K562 (cell line): ENCODE measurements at regions not wholly inside any gene's neighbourhood (a gene's known extent, or its start where the extent isn't known, plus 50 kb on each side); places are given as distances from the start of the nearest gene placed in this dataset.

Experiments used
- ATAC-seq: fragments of 200-7000 bp; cut with Tn5 transposase; 3 replicates; pipeline ENCODE4 v1.9.1; 2020; ENCODE audit warnings: moderate library complexity
- BruUV-seq: library from RNA; stranded (reverse); fragments of 400-500 nt; replicated peaks from 2 replicates; lab custom pipeline; 2021; lab: Mats Ljungman, UMichigan
- CTCF ChIA-PET: fragments of 300-600 bp; formaldehyde crosslinking; extraction: SDS; loops from one replicate; lab custom pipeline; 2021; ENCODE audit warnings: low intra/inter-chr PET ratio; lab: Yijun Ruan, JAX
- POLR2A ChIA-PET: fragments of 300-600, 350-650 bp; sonication (Branson Sonifier 250); formaldehyde crosslinking; extraction: SDS; loops from one replicate; lab custom pipeline; 2021; ENCODE audit warnings: antibody characterized with exemption, inconsistent platforms; lab: Yijun Ruan, JAX
- DNase-seq, 4 experiments: peaks; one replicate each; pipeline versions ENCODE4 v3.0.0 to v3.0.0-alpha.2; 2011 to 2018; ENCODE audit warnings: low spot score in 3 of 4, mixed read lengths in 3 of 4; ENCODE audit errors: extremely low read depth in 1 of 4
- FAIRE-seq: peaks from 2 replicates; lab custom pipeline; 2011; peaks lifted over from hg19 to GRCh38; lab: Jason Lieb, UNC
- H2AFZ ChIP-seq: 2 replicates; pipeline ENCODE4 v1.6.0; 2011; ENCODE audit warnings: low read depth, low read length, control low read depth, inconsistent platforms
- H3K27ac ChIP-seq: fragments of 200-600 bp; 3 replicates; pipeline ENCODE4 v1.8.0; 2011; ENCODE audit warnings: low read depth, mild to moderate bottlenecking, control low read depth, inconsistent platforms, low read length, moderate library complexity, mixed read lengths; ENCODE audit errors: extremely low read depth
- H3K27me3 ChIP-seq, 2 experiments: fragments of 300-600 bp in 1 of 2; 2 replicates in 1 of 2; 3 replicates in 1 of 2; pipeline versions ENCODE4 v1.6.0 to v1.8.0; 2011; ENCODE audit warnings: inconsistent platforms in 2 of 2, low read length in 2 of 2, mild to moderate bottlenecking in 1 of 2, mixed read lengths in 1 of 2, moderate library complexity in 1 of 2; ENCODE audit not compliant: control insufficient read depth in 2 of 2, insufficient read depth in 2 of 2
- H3K36me3 ChIP-seq: fragments of 300-600 bp; 3 replicates; pipeline ENCODE4 v1.8.0; 2011; ENCODE audit warnings: mild to moderate bottlenecking, low read length, inconsistent platforms; ENCODE audit not compliant: control insufficient read depth, insufficient read depth
- H3K4me1 ChIP-seq, 2 experiments: fragments of 200-600 bp in 1 of 2; replicated peaks in 1 of 2; 2 replicates in 1 of 2; 3 replicates in 1 of 2; pipeline versions ENCODE4 v1.5.1 to v1.8.0; 2011; ENCODE audit warnings: inconsistent platforms in 2 of 2, low read length in 2 of 2, mild to moderate bottlenecking in 1 of 2, mixed read lengths in 1 of 2, moderate library complexity in 1 of 2; ENCODE audit not compliant: control insufficient read depth in 2 of 2, insufficient read depth in 2 of 2
- H3K4me2 ChIP-seq: 2 replicates; pipeline ENCODE4 v1.6.1; 2011; ENCODE audit warnings: low read length, control low read depth, inconsistent platforms, mixed read lengths; ENCODE audit not compliant: insufficient read depth
- H3K4me3 ChIP-seq: fragments of 200-600 bp; sonication (generic), shearing (Covaris generic); 2 replicates; pipeline ENCODE4 v1.5.1; 2016; ENCODE audit warnings: control low read depth, inconsistent platforms
- H3K79me2 ChIP-seq: fragments of 200-600 bp; 3 replicates; pipeline ENCODE4 v1.8.0; 2011; ENCODE audit warnings: low read length, inconsistent platforms; ENCODE audit not compliant: control insufficient read depth, insufficient read depth
- H3K9ac ChIP-seq, 2 experiments: 2 replicates each; pipeline versions ENCODE4 v1.6.0 to v1.6.1; 2011; ENCODE audit warnings: low read depth in 2 of 2, low read length in 2 of 2, control low read depth in 1 of 2, inconsistent platforms in 1 of 2, mild to moderate bottlenecking in 1 of 2, mixed read lengths in 1 of 2; ENCODE audit not compliant: insufficient read depth in 1 of 2
- H3K9me1 ChIP-seq: one replicate; pipeline ENCODE4 v1.6.0; 2011; ENCODE audit warnings: inconsistent platforms, mild to moderate bottlenecking, low read length, moderate library complexity; ENCODE audit not compliant: control insufficient read depth, insufficient read depth
- H3K9me3 ChIP-seq: replicated peaks from 2 replicates; pipeline ENCODE4 v1.5.1; 2011; ENCODE audit warnings: low read depth, low read length, inconsistent platforms; ENCODE audit not compliant: control insufficient read depth, insufficient read depth
- H4K20me1 ChIP-seq: replicated peaks from 2 replicates; pipeline ENCODE4 v1.6.1; 2011; ENCODE audit warnings: low read length, inconsistent platforms, mixed read lengths; ENCODE audit not compliant: control insufficient read depth, insufficient read depth
- ATF2 ChIP-seq: sonication (generic); formaldehyde crosslinking; IDR thresholded peaks from 2 replicates; pipeline ENCODE4 v1.8.1; 2022; ENCODE audit warnings: missing genetic modification reagents
- CBFA2T3 ChIP-seq: fragments of 450-650 bp; IDR thresholded peaks from 2 replicates; pipeline ENCODE4 v1.6.1; 2017
- CBX1 ChIP-seq: sonication (generic); IDR thresholded peaks from 2 replicates; pipeline ENCODE4 v1.6.1; 2016; ENCODE audit warnings: antibody characterized with exemption, low read depth, mild to moderate bottlenecking
- CCAR2 ChIP-seq: fragments of 200-400 bp; formaldehyde crosslinking; IDR thresholded peaks from 2 replicates; pipeline ENCODE4 v1.6.1; 2017; ENCODE audit warnings: mild to moderate bottlenecking, low read depth, low read length
- CREBBP ChIP-seq: IDR thresholded peaks from one replicate; pipeline ENCODE4 v1.6.1; 2012; ENCODE audit warnings: low read depth, mild to moderate bottlenecking, control low read depth, inconsistent platforms, low read length
- PCBP2 ChIP-seq: fragments of 200-400 bp; formaldehyde crosslinking; IDR thresholded peaks from 2 replicates; pipeline ENCODE4 v1.6.1; 2018; ENCODE audit warnings: low read length, low read depth, mild to moderate bottlenecking, moderate library complexity; ENCODE audit not compliant: poor library complexity, severe bottlenecking
- SIN3B ChIP-seq: fragments of 450-650 bp; IDR thresholded peaks from 2 replicates; pipeline ENCODE4 v1.6.1; 2017; ENCODE audit warnings: low read depth, mild to moderate bottlenecking, moderate library complexity
- SIX5 ChIP-seq, 2 experiments: IDR thresholded peaks; 2 replicates each; pipeline ENCODE4 v1.6.1; 2011; ENCODE audit warnings: low read length in 2 of 2, borderline replicate concordance in 1 of 2, low read depth in 1 of 2, mild to moderate bottlenecking in 1 of 2, moderate library complexity in 1 of 2; ENCODE audit not compliant: insufficient read depth in 1 of 2
- SRSF3 ChIP-seq: fragments of 200-400 bp; formaldehyde crosslinking; IDR thresholded peaks from 2 replicates; pipeline ENCODE4 v1.6.1; 2016; ENCODE audit warnings: mild to moderate bottlenecking, low read length, moderate library complexity; ENCODE audit not compliant: insufficient read depth
- TFE3 ChIP-seq: fragments of 450-650 bp; formaldehyde crosslinking; IDR thresholded peaks from 2 replicates; pipeline ENCODE4 v1.4.0; 2020; ENCODE audit warnings: mild to moderate bottlenecking, mixed read lengths
- ZBED1 ChIP-seq: IDR thresholded peaks from 2 replicates; pipeline ENCODE4 v1.6.1; 2014
- ZFP36 ChIP-seq: fragments of 150-350 bp; IDR thresholded peaks from 2 replicates; pipeline ENCODE4 v1.6.1; 2018; ENCODE audit warnings: low read length, low read depth; ENCODE audit not compliant: partially characterized antibody
- ZFX ChIP-seq: sonication (generic); formaldehyde crosslinking; IDR thresholded peaks from 2 replicates; pipeline ENCODE4 v1.8.0; 2022; ENCODE audit warnings: mild to moderate bottlenecking, missing genetic modification reagents, moderate library complexity
- ZNF274 ChIP-seq: IDR thresholded peaks from 2 replicates; pipeline ENCODE4 v1.6.1; 2011; ENCODE audit warnings: low read depth, mild to moderate bottlenecking, low read length, moderate library complexity, borderline replicate concordance
- ZNF277 ChIP-seq: fragments of 250-450 bp; sonication (Bioruptor Pico); IDR thresholded peaks from 2 replicates; pipeline ENCODE4 v1.8.0; 2022; ENCODE audit warnings: inconsistent platforms, mild to moderate bottlenecking, moderate library complexity, borderline replicate concordance
- ZNF740 ChIP-seq, 3 experiments: fragments of 200-800 bp in 1 of 3; sonication (Bioruptor generic) in 1 of 3; sonication (generic) in 1 of 3; formaldehyde crosslinking in 1 of 3; IDR thresholded peaks; 2 replicates each; pipeline versions ENCODE4 v1.6.1 to v1.8.0; 2016 to 2022; ENCODE audit warnings: mild to moderate bottlenecking in 2 of 3, missing compliant biosample characterization in 2 of 3, missing genetic modification characterization in 2 of 3, missing genetic modification reagents in 1 of 3
- ZNF75A ChIP-seq: fragments of 450-650 bp; formaldehyde crosslinking; IDR thresholded peaks from 2 replicates; pipeline ENCODE4 v1.4.0; 2020; ENCODE audit warnings: mild to moderate bottlenecking
- WGBS: fragments of 100-300 bp; shearing (Covaris generic); methylation state at CpG from one replicate; pipeline ENCODE4 v1.1.6; 2016; ENCODE audit warnings: low coverage, mixed read lengths; ENCODE audit not compliant: insufficient coverage; ENCODE audit errors: missing lambda C conversion rate; 5-methylcytosine and 5-hydroxymethylcytosine counted together
- in situ Hi-C: fragments of 300-500 bp; cut with MboI; formaldehyde crosslinking; loops from 4 replicates; pipeline ENCODE4 v1.15.0; 2018; ENCODE audit warnings: inconsistent platforms, mixed read lengths
- intact Hi-C: fragments of 100-400 bp; cut with micrococcal nuclease; formaldehyde crosslinking; loops from 2 replicates; pipeline ENCODE4 v1.14.2; 2022

GRCh38 chr3:144873066-144873465 lies 901.4 kb downstream of the DIPK2A start:
- POLR2A ChIA-PET: no interaction called here
- Histone ChIP-seq H3K4me2 (no peak overlapping the region), H3K36me3 (no peaks in the 10 kb centered on the region), H4K20me1 (no peaks in the 10 kb centered on the region), H3K4me3 (no peak overlapping the region), H2AFZ (no peak overlapping the region), H3K27ac (no peak overlapping the region), H3K4me1 (no peaks in the 10 kb centered on the region), H3K9ac (no peak overlapping the region), H3K27me3 (no peaks in the 10 kb centered on the region), H3K9me1 (no peaks in the 10 kb centered on the region), H3K9me3 (no peaks in the 10 kb centered on the region; the same call in 1 of the 2 replicates), H3K79me2 (no peaks in the 10 kb centered on the region)
- no peak for FAIRE-seq
- BruUV-seq: no TSS peak
- no peak for TF ChIP-seq ZFP36
- TF ChIP-seq ZFX (CRISPR knock-in tag): no peak
- no peak for TF ChIP-seq CCAR2
- no peak for TF ChIP-seq ZNF274
- TF ChIP-seq CBFA2T3: no peak
- no peak for TF ChIP-seq CBX1
- no peak for TF ChIP-seq ATF2 (CRISPR knock-in tag)
- no peak for TF ChIP-seq ZNF277 (CRISPR knock-in tag)
- TF ChIP-seq TFE3 (CRISPR knock-in tag): no peak
- no peak for TF ChIP-seq ZNF740 (CRISPR knock-in tag; IDR thresholded peaks at IDR 0.05)
- no peak for TF ChIP-seq ZNF740 (tag; IDR thresholded peaks at IDR 0.05)
- TF ChIP-seq ZNF75A (CRISPR knock-in tag): no peak
- TF ChIP-seq CREBBP: no peak
- no peak for TF ChIP-seq SIX5 (IDR thresholded peaks at IDR 0.05; ENCODE audit: borderline replicate concordance in 1 of 2, insufficient read depth in 1 of 2, low read depth in 1 of 2, low read length in 2 of 2)
- no peak for TF ChIP-seq ZBED1
- no peak for TF ChIP-seq SRSF3
- TF ChIP-seq PCBP2: no peak
- no peak for TF ChIP-seq SIN3B
- in situ Hi-C loops (no loop called here), intact Hi-C loops (no loop called here)
- CTCF ChIA-PET: no interaction called here
- 0% methylated on average over 1 of the region's 1 CpG for WGBS
- no peak for ATAC-seq
- no peak for DNase-seq
